Stimulated activated CD4-positive, alpha-beta T cell treated with anti-CD3 and anti-CD28 coated beads, Interleukin-15, amount 100 ng/mL, for 1 hour (primary cell): ENCODE measurements at regions not wholly inside any gene's neighbourhood (a gene's known extent, or its start where the extent isn't known, plus 50 kb on each side); places are given as distances from the start of the nearest gene placed in this dataset.
"Not testable (repeated sequence)": the region's sequence is repeated elsewhere in the genome, so short reads cannot be mapped to it uniquely, and the experiment has no call there.

Source experiments
- DNase-seq, 2 donors: peaks; one replicate each; pipeline ENCODE4 v3.0.0-alpha.2; 2020; ENCODE audit warnings: low read depth in 1 of 2, low spot score in 1 of 2

DNA sequence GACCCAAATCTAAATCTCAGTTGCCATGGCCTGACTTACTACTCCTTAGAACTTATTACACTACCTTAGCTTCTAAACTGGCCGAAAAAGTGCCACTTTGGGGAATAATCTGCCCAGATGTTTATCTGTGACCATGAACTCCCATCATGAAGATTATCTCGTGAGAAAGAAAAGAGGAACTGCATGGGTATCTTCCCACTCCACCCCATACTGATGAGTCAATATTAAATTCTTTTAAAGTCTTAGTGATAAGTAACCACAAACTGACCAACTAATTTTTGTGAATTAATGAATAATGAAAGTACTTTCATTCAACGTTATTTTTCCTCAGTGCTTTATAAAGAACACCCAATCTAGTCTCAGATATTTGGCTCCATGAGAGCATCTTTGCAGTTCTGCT, 493.5 kb downstream of the EBF1 start:
- DNase-seq, result no peak

DNA sequence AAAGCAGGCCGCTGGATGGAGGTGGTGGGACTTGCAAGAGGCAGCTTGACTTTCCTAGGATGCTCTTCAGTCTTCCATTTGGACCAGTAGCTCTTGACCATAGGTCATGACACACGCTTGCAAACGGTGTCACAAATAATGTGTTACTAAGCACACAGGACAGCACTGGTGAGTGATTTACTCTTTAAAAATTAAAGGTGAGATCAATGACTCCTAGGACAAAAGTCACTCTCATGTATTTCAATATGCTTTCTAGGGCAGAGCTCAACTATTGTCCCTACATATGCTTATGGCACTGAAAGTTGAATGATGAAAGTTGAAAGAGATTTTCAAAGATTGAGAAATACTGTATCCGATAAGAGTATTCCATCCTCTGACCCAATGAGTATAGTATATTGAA, 496.7 kb downstream of the EBF1 start:
- no peak for DNase-seq

GRCh38 chr5:158601118-158601517, 498.6 kb downstream of the EBF1 start:
- DNase-seq, result no peak

DNA sequence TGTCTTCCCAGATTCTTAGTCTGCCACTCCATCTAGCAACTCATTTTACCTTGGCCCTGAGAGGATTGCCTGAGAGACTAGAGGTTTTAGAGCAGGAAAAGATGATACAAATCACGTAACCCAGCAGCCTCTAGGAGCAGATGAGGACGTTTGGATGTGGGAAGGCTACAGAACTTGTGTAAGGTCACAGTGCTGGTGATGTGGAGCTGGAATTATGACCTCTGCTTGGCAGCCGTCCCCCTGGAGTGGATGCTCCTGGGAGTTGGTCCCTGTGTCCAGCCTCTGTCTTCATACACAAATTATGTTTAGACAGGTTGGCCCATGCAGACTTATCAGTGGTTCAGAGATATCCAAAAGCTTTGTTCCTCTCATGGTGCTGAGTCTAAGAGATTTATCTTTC, 499.0 kb downstream of the EBF1 start:
- DNase-seq, result no peak

DNA sequence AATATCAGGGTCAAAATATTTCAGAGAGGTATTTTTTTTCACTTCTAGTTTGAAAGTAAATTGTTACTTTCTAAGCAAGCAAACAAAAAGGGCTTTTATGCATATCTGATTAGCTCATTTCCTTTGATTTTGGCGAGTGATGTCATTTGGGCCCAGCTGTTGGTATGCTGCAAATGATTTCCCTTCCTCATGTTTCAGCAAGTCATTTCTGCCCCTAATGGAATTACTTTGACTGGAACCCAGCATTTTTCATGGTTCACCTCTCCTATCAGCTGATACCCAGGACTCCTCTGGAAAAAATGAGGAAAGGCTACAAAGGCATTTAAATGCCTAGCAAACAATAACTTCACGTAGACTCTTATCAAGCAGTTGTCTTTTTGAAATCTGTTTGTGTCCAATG, 500.6 kb downstream of the EBF1 start:
- DNase-seq, result no peak

DNA sequence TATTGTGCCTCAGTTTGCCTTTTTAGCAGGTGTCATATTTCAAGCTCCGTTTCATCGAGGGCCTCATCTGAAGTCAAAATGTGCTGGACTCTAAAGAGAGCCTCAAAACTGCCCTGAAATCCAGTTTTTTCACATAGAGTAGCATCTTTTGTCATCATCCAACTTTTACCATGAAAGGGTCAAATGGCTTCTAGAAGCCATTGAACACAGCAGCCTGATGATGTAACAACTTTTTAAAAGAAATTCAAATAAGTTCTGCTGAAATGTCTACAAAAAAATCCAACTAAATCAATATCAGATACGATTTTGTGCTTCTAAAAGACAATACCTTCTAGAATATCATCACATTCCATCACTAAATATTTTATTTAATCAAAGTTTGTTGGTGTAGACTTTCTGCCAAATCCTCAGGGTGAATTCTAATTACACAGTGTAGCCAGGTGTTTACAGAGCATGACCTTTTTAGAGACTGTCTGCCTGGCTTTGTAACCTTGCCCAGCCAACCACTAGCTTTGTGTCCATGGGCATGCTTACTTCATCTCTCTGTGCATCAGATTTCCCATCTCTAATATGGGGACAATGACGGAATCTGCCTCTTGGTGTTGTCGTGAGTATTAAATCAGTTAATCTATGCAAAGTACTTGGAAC, 505.0 kb downstream of the EBF1 start:
- no peak for DNase-seq

DNA sequence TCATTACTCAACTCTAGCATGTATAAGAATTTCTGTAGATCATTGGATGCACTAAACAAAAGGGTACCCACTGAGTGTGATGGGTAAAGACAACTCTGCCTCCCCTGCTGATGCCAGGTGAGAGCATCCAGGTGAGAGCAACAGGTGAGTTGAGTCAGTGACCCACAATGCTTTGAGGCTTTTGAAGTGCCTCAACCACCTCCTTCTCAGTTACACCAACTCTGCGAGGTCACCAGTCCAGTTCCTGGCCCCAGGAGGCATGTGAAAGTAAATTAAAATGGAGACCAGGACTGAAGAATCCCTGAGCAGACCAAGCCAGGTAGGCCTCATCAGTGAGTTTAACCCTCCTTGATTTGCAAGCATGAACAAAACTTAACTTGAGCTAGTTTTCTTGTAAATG, 505.8 kb downstream of the EBF1 start:
- DNase-seq, result no peak

- no peak for DNase-seq
These were observed 508.3 kb downstream of the EBF1 start for GRCh38 chr5:158591301-158591863.

DNA sequence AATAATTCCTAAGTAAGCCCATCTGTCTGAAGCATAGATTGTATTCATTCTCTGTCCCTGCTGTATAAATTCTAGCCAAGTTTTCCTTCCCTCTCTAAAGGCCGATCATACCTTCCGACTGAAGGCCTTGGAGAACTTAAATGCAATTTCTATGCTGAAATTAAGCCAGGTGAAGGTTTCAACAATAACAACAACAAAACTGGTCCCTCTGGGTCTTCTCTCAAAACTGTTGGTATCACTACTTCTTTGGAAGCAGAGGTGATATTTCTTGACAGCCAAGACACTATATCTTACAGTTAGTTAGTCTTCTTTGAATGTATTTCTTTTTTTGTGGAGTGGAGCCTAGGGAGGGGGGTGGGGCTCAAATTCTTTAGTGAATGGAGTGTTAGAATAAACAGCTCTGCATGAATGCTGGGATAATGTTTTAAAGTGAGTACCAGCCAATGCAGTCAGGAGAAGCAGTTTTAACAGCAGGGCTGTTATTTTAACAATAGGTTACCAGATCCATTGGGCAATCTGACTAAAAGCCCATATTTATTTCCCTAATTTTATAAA, 508.9 kb downstream of the EBF1 start:
- DNase-seq, result no peak

GRCh38 chr5:158589939-158590338, 509.8 kb downstream of the EBF1 start:
- no peak for DNase-seq

GRCh38 chr5:158588617-158589016, 511.1 kb downstream of the EBF1 start:
- DNase-seq, result no peak

GRCh38 chr5:158586054-158586453, 513.7 kb downstream of the EBF1 start:
- no peak for DNase-seq

DNA sequence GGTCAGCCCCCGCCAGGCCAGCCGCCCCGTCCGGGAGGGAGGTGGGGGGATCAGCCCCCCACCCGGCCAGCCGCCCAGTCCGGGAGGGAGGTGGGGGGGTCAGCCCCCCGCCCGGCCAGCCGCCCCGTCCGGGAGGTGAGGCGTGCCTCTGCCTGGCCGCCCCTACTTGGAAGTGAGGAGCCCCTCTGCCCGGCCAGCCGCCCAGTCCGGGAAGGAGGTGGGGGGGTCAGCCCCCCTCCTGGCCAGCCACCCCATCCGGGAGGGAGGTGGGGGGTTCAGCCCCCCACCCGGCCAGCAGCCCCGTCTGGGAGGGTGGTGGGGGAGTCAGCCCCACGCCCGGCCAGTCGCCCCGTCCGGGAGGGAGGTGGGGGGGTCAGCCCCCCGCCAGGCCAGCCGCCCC, 517.0 kb downstream of the EBF1 start:
- DNase-seq, result not testable (repeated sequence)

GRCh38 chr5:158573829-158574228, 525.9 kb downstream of the EBF1 start:
- DNase-seq, result no peak

- DNase-seq, result no peak
These were observed 529.2 kb downstream of the EBF1 start for GRCh38 chr5:158570502-158570901.

DNA sequence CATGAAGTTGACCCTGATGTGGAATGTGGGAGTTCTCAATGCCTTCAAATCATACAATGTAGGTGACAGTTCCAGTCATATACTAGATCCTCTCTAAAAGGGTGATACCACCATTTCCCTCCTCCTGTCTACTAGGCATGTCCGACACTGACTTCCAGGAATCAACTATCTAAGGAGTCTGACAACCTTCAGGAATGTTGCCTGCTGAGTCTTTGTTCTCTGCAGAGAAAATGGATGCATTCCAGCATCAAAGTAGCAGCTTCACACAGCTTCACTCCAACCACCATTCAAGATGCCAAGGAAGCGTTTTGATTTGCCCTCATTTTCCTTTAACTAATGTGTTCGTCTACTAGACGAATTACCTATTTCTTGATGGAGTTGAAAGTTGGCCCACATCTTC, 530.2 kb downstream of the EBF1 start:
- no peak for DNase-seq

DNA sequence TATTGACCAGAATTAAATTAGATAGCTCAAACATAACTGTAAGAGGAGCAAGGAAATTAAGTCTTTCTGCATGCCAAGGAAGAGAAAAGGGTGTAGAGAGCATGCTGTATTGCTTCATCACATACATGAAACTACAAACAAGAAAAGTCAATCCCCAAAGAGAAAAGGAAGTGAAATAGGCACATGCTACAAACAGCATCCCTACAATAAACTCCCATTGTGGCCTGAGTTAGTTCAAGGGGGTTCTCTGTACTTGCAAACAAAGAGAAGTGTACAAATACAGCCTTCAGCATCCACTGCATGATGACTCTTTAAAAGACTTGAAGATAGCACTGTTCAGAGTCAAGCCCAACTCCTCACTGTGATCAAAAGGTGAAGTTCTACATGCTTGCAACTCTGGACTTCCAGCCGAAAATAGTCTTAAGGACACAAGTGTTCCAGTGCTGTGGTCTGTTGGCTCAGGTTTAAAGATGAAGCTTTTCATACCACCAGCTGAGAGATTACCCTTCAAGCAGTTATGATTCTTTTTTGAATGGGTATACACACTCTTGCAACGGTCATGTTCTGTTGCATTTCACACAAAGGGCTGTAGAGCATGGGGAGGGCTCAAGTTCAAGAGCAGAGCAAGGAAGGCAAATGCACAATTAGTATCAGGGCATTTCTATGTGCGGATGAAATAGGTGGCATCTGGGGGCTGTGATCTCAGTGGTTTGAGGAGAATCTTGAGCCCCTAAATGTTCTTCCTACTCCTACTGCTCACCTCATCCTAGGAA, 534.5 kb downstream of the EBF1 start:
- DNase-seq, result no peak

- DNase-seq, result no peak
These were observed 535.8 kb downstream of the EBF1 start for GRCh38 chr5:158563760-158564390.

- DNase-seq, result no peak
These were observed 538.0 kb downstream of the EBF1 start for GRCh38 chr5:158561562-158562190.

GRCh38 chr5:158560170-158560569, 539.5 kb downstream of the EBF1 start:
- no peak for DNase-seq

DNA sequence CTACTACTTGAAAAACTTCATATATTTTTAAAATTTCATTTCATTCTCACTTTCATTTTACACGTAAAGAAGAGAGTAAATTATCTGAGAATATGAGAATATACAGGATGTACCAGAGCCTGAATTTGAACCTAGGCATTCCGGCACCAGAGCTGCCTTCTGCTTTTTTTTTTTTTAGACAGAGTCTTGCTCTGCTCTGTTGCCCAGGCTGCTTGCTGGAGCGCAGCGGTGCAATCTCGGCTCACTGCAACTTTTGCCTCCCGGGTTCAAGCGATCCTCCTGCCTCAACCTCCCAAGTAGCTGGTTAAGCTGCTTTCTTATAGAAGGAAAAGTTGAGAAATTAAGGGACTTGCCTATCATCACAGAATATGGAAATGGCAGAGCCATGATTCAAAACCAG, 540.1 kb downstream of the EBF1 start:
- no peak for DNase-seq
